Gastroesophageal sphincter (tissue), 3 donors: ENCODE measurements at regions not wholly inside any gene's neighbourhood (a gene's known extent, or its start where the extent isn't known, plus 50 kb on each side); places are given as distances from the start of the nearest gene placed in this dataset.

Source experiments
- CTCF ChIP-seq, 4 experiments: fragments of 200-600 bp in 2 of 4; fragments of 450-650 bp in 2 of 4; sonication (generic) in 1 of 4; IDR thresholded peaks; one replicate each; pipeline ENCODE4 v1.5.1; 2017 to 2019; ENCODE audit warnings: antibody characterized with exemption in 4 of 4, mild to moderate bottlenecking in 2 of 4, moderate library complexity in 2 of 4
- POLR2A ChIP-seq, 2 donors: fragments of 450-650 bp; IDR thresholded peaks; one replicate each; pipeline ENCODE4 v1.6.1; 2017; ENCODE audit warnings: antibody characterized with exemption in 2 of 2, mild to moderate bottlenecking in 2 of 2, moderate library complexity in 1 of 2

- no peak for TF ChIP-seq CTCF (IDR thresholded peaks at IDR 0.05)
- no peak for TF ChIP-seq POLR2A (IDR thresholded peaks at IDR 0.05)
Observed at GRCh38 chr6:30804333-30804732, 60.0 kb upstream of the IER3 start.
